ENCODE measurements at regions not wholly inside any gene's neighbourhood (a gene's known extent, or its start where the extent isn't known, plus 50 kb on each side); places are given as distances from the start of the nearest gene placed in this dataset.

DNA sequence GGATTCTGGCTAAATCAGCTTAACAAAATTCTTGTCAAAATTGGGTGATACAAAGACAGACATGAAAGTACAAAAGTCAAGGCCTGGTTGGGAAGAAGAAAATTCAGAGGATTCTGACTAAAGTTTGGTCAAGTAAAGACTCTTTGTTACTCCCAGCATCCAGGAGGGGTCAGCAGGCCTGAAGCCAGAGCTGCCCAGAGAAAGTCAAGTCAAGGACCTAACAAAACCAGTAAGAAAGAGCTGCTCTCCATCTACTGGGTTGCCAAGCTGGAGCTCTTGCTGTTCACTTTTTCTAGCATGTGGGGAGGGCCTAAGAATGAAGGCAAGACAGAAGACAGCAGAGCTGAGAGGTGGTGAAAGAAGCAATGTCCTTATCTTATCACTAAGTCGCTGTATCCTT is 143.3 kb downstream of the C1D start:
- DNase-seq (ENCODE audit: low read depth, low spot score), result no peak
- H3K9me1 ChIP-seq (replicated peaks; ENCODE audit: control insufficient read depth, extremely low read depth, insufficient read depth, low read length), result no peaks in the 10 kb centered on the region
- dilution Hi-C loops (cut with MboI; ENCODE audit: extremely low pct_ligation_motif_present, low sequenced_read_pairs), result no loop called here
- H4K20me1 ChIP-seq (replicated peaks; ENCODE audit: control insufficient read depth, extremely low read depth, insufficient read depth, low read length), result no peaks in the 10 kb centered on the region
- FAIRE-seq, result no peak
- no peak overlapping the region for H3K4me3 ChIP-seq (replicated peaks in 1 of 3; ENCODE audit: insufficient read depth in 1 of 3, low read depth in 1 of 3, low read length in 3 of 3)
- H3K9me3 ChIP-seq (replicated peaks; ENCODE audit: control insufficient read depth, insufficient read depth, low read length), result no peaks in the 10 kb centered on the region
- CTCF ChIA-PET, result interaction anchor here (0.9 to 3.7 kb wide), 4 partner anchors 35 to 112 kb away, joined by 3 to 32 read pairs (median 6); no protein-coding TSS in a partner anchor
- H3K27ac ChIP-seq (ENCODE audit: insufficient read depth, low read depth, low read length), result no peak overlapping the region
- intact Hi-C loops (cut with micrococcal nuclease), result loop anchor here (5.0 kb wide), 1 partner anchor 187 kb away; no protein-coding TSS in a partner anchor
- BruUV-seq (replicated peaks), result no TSS peak
- H3K79me2 ChIP-seq (ENCODE audit: control insufficient read depth, insufficient read depth, low read length), result no peaks in the 10 kb centered on the region
- H2AFZ ChIP-seq (ENCODE audit: low read depth, low read length), result no peak overlapping the region
- POLR2A ChIA-PET, result interaction anchor here (0.6 kb wide), 1 partner anchor 128 kb away, joined by 3 read pairs; no protein-coding TSS in a partner anchor
- H3K9ac ChIP-seq (replicated peaks; ENCODE audit: extremely low read depth, insufficient read depth, low read length), result no peak overlapping the region
- TF ChIP-seq, protein P1, sequence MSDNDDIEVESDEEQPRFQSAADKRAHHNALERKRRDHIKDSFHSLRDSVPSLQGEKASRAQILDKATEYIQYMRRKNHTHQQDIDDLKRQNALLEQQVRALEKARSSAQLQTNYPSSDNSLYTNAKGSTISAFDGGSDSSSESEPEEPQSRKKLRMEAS (IDR thresholded peaks at IDR 0.05; ENCODE audit: insufficient read depth, insufficient read length), result no peak
- TF ChIP-seq POLR2AphosphoS5 (IDR thresholded peaks at IDR 0.05; ENCODE audit: insufficient read depth, low read depth, low read length) (no peak), MYC (IDR thresholded peaks at IDR 0.05; ENCODE audit: low read depth, low read length) (no peak), JUN (IDR thresholded peaks at IDR 0.05; ENCODE audit: borderline replicate concordance, insufficient read depth, insufficient read length, low read depth) (no peak), POLR2A (IDR thresholded peaks at IDR 0.05; ENCODE audit: low read depth, low read length) (no peak)
- H3K4me1 ChIP-seq (ENCODE audit: control insufficient read depth, extremely low read depth, insufficient read depth, low read length), result peaks cover 35% of the 10 kb centered on the region
- H3K4me2 ChIP-seq (ENCODE audit: insufficient read depth, low read length), result no peak overlapping the region
- H3K27me3 ChIP-seq (ENCODE audit: control insufficient read depth in 2 of 2, insufficient read depth in 2 of 2, low read length in 2 of 2), result no peaks in the 10 kb centered on the region
- H3K36me3 ChIP-seq (ENCODE audit: control insufficient read depth in 2 of 2, extremely low read depth in 1 of 2, insufficient read depth in 2 of 2, low read length in 2 of 2), result no peaks in the 10 kb centered on the region

DNA sequence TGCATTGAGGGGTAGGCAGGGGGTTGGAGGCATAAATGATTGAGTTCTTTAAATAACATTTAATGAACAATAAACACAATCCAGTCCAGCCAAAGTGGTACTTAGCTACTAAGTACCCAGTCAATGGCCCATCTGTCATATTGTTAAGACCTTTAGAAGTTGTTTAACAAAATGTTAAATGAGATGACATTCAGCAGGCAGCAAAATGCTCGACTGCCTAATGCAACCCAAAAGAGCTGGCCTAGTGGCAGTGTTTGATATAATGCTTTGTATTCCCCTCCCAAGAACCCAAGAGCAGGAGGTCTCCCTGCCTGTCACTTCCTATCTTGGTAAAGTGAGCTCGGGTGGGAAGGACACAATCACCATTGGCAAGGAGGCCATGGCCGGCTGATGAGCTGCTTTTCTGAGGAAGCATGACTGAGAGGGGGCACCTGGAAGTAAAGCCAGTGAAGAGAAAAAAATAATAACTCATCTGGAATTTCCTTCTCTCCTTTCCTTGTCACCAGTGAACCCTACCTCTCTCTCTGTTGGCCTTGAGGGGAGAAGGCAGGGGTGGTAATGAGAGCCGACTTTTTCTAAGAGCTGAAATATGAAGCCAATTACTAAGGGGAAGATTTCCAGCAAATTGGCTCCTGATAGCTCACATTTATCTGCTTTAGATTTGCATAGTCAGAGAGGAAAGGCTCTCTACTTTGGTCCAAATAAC is 140.6 kb downstream of the C1D start:
- Histone ChIP-seq H3K36me3 (ENCODE audit: control insufficient read depth in 2 of 2, extremely low read depth in 1 of 2, insufficient read depth in 2 of 2, low read length in 2 of 2) (no peaks in the 10 kb centered on the region), H3K4me1 (ENCODE audit: control insufficient read depth, extremely low read depth, insufficient read depth, low read length) (peaks cover 25% of the 10 kb centered on the region), H3K9me3 (replicated peaks; ENCODE audit: control insufficient read depth, insufficient read depth, low read length) (no peaks in the 10 kb centered on the region), H3K27ac (ENCODE audit: insufficient read depth, low read depth, low read length) (no peak overlapping the region), H3K9ac (replicated peaks; ENCODE audit: extremely low read depth, insufficient read depth, low read length) (no peak overlapping the region), H3K27me3 (ENCODE audit: control insufficient read depth in 2 of 2, insufficient read depth in 2 of 2, low read length in 2 of 2) (no peaks in the 10 kb centered on the region), H3K4me2 (ENCODE audit: insufficient read depth, low read length) (no peak overlapping the region), H2AFZ (ENCODE audit: low read depth, low read length) (peak overlapping the region; percentile 55), H3K4me3 (replicated peaks in 1 of 3; ENCODE audit: insufficient read depth in 1 of 3, low read depth in 1 of 3, low read length in 3 of 3) (no peak overlapping the region), H3K9me1 (replicated peaks; ENCODE audit: control insufficient read depth, extremely low read depth, insufficient read depth, low read length) (no peaks in the 10 kb centered on the region), H4K20me1 (replicated peaks; ENCODE audit: control insufficient read depth, extremely low read depth, insufficient read depth, low read length) (no peaks in the 10 kb centered on the region), H3K79me2 (ENCODE audit: control insufficient read depth, insufficient read depth, low read length) (no peaks in the 10 kb centered on the region)
- DNase-seq (ENCODE audit: low read depth, low spot score), result no peak
- BruUV-seq (replicated peaks), result no TSS peak
- intact Hi-C loops (cut with micrococcal nuclease), result no loop called here
- POLR2A ChIA-PET, result no interaction called here
- FAIRE-seq, result no peak
- no peak for TF ChIP-seq EZH2 (IDR thresholded peaks at IDR 0.05; ENCODE audit: borderline replicate concordance, low read depth, low read length, severe bottlenecking)
- TF ChIP-seq POLR2AphosphoS5 (IDR thresholded peaks at IDR 0.05; ENCODE audit: insufficient read depth, low read depth, low read length), result no peak
- TF ChIP-seq MYC (IDR thresholded peaks at IDR 0.05; ENCODE audit: low read depth, low read length), result no peak
- TF ChIP-seq, protein P2, sequence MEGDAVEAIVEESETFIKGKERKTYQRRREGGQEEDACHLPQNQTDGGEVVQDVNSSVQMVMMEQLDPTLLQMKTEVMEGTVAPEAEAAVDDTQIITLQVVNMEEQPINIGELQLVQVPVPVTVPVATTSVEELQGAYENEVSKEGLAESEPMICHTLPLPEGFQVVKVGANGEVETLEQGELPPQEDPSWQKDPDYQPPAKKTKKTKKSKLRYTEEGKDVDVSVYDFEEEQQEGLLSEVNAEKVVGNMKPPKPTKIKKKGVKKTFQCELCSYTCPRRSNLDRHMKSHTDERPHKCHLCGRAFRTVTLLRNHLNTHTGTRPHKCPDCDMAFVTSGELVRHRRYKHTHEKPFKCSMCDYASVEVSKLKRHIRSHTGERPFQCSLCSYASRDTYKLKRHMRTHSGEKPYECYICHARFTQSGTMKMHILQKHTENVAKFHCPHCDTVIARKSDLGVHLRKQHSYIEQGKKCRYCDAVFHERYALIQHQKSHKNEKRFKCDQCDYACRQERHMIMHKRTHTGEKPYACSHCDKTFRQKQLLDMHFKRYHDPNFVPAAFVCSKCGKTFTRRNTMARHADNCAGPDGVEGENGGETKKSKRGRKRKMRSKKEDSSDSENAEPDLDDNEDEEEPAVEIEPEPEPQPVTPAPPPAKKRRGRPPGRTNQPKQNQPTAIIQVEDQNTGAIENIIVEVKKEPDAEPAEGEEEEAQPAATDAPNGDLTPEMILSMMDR (IDR thresholded peaks at IDR 0.05; ENCODE audit: extremely low read depth in 1 of 2, insufficient read depth in 1 of 2, low read depth in 1 of 2, low read length in 2 of 2), result no peak
- TF ChIP-seq JUN (IDR thresholded peaks at IDR 0.05; ENCODE audit: borderline replicate concordance, insufficient read depth, insufficient read length, low read depth), result no peak
- no peak for TF ChIP-seq FOS (IDR thresholded peaks at IDR 0.05; ENCODE audit: borderline replicate concordance, insufficient read depth, low read length)
- no peak for TF ChIP-seq POLR2A (IDR thresholded peaks at IDR 0.05; ENCODE audit: low read depth, low read length)
- no peak for TF ChIP-seq GATA2 (IDR thresholded peaks at IDR 0.05; ENCODE audit: insufficient read depth, insufficient read length, low read depth, low read length)
- TF ChIP-seq, protein P1 (IDR thresholded peaks at IDR 0.05; ENCODE audit: insufficient read depth, insufficient read length), result no peak
- dilution Hi-C loops (cut with MboI; ENCODE audit: extremely low pct_ligation_motif_present, low sequenced_read_pairs), result no loop called here
- CTCF ChIA-PET, result interaction anchor here (0.6 to 1.7 kb wide), 4 partner anchors 27 to 109 kb away, joined by 3 to 9 read pairs (median 5); no protein-coding TSS in a partner anchor
